ENCODE measurements at regions not wholly inside any gene's neighbourhood (a gene's known extent, or its start where the extent isn't known, plus 50 kb on each side); places are given as distances from the start of the nearest gene placed in this dataset.

- POLR2A ChIA-PET: no interaction called here
- Histone ChIP-seq H3K9ac (no peak overlapping the region), H3F3A (replicated peaks; ENCODE audit: insufficient read depth) (no peaks in the 10 kb centered on the region), H3K4me3 (ENCODE audit: low read depth in 2 of 2, low read length in 1 of 2) (no peak overlapping the region), H3K36me3 (replicated peaks in 1 of 2; ENCODE audit: control insufficient read depth in 1 of 2, insufficient read depth in 2 of 2, low read length in 1 of 2) (no peaks in the 10 kb centered on the region), H2AFZ (ENCODE audit: low read depth) (no peak overlapping the region), H3K27me3 (ENCODE audit: insufficient read depth) (no peaks in the 10 kb centered on the region), H3K4me1 (ENCODE audit: control insufficient read depth in 1 of 2, insufficient read depth in 2 of 2, low read depth in 1 of 2, low read length in 1 of 2) (peaks cover 0 to 8% of the 10 kb centered on the region in 2 experiments; a peak in 1 of 4 replicates), H3K27ac (ENCODE audit: low read depth in 2 of 2, low read length in 1 of 2) (no peak overlapping the region), H3K9me2 (no peaks in the 10 kb centered on the region), H3K4me2 (no peak overlapping the region), H3K79me2 (ENCODE audit: insufficient read depth) (no peaks in the 10 kb centered on the region), H3K9me3 (no peaks in the 10 kb centered on the region), H4K20me1 (ENCODE audit: insufficient read depth) (no peaks in the 10 kb centered on the region)
- DNase-seq: no peak
- WGBS (ENCODE audit: low lambda C conversion rate): 15% methylated on average over 6 of the region's 10 CpGs
- TF ChIP-seq RFX5 (IDR thresholded peaks at IDR 0.05; ENCODE audit: low read length) (no peak), TEAD4 (IDR thresholded peaks at IDR 0.05; ENCODE audit: borderline replicate concordance, insufficient read depth) (no peak), SMC3 (IDR thresholded peaks at IDR 0.05; ENCODE audit: low read depth, low read length) (no peak), JUND (IDR thresholded peaks at IDR 0.05) (no peak), GATA2 (CRISPR knock-in tag; IDR thresholded peaks at IDR 0.05) (no peak), FOXM1 (IDR thresholded peaks at IDR 0.05; ENCODE audit: low read depth) (no peak), TAF1 (IDR thresholded peaks at IDR 0.05; ENCODE audit: borderline replicate concordance, low read depth, low read length) (no peak), NRF1 (IDR thresholded peaks at IDR 0.05; ENCODE audit: low read depth, low read length) (no peak), NFIC (IDR thresholded peaks at IDR 0.05; ENCODE audit: borderline replicate concordance) (no peak), FOSL2 (IDR thresholded peaks at IDR 0.05; ENCODE audit: borderline replicate concordance, low read depth) (no peak)
- TF ChIP-seq, protein P1, sequence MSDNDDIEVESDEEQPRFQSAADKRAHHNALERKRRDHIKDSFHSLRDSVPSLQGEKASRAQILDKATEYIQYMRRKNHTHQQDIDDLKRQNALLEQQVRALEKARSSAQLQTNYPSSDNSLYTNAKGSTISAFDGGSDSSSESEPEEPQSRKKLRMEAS (IDR thresholded peaks at IDR 0.05; ENCODE audit: low read depth): no peak
- CTCF ChIA-PET: no interaction called here
These were observed 87.3 kb downstream of the ADRA2C start for GRCh38 chr4:3853388-3854035.

GRCh38 chr4:3854661-3855060, 88.5 kb downstream of the ADRA2C start:
- Histone ChIP-seq H4K20me1 (ENCODE audit: insufficient read depth) (no peaks in the 10 kb centered on the region), H3F3A (replicated peaks; ENCODE audit: insufficient read depth) (no peaks in the 10 kb centered on the region), H3K9me3 (no peaks in the 10 kb centered on the region), H3K4me1 (ENCODE audit: control insufficient read depth in 1 of 2, insufficient read depth in 2 of 2, low read depth in 1 of 2, low read length in 1 of 2) (peaks cover 0 to 8% of the 10 kb centered on the region in 2 experiments; a peak in 1 of 4 replicates), H3K27me3 (ENCODE audit: insufficient read depth) (no peaks in the 10 kb centered on the region), H3K27ac (ENCODE audit: low read depth in 2 of 2, low read length in 1 of 2) (no peak overlapping the region), H3K9ac (no peak overlapping the region), H2AFZ (ENCODE audit: low read depth) (no peak overlapping the region), H3K9me2 (no peaks in the 10 kb centered on the region), H3K4me2 (no peak overlapping the region), H3K4me3 (ENCODE audit: low read depth in 2 of 2, low read length in 1 of 2) (no peak overlapping the region), H3K36me3 (replicated peaks in 1 of 2; ENCODE audit: control insufficient read depth in 1 of 2, insufficient read depth in 2 of 2, low read length in 1 of 2) (no peaks in the 10 kb centered on the region), H3K79me2 (ENCODE audit: insufficient read depth) (no peaks in the 10 kb centered on the region)
- whole genome bisulfite sequencing (ENCODE audit: low lambda C conversion rate): 5% methylated on average over 7 of the region's 8 CpGs
- ChIA-PET POLR2A (no interaction called here), CTCF (interaction anchor here (1.0 kb wide), 1 partner anchor 89 kb away, joined by 3 read pairs; the partner anchor contains the start of gene ADRA2C)
- no peak for DNase-seq
- TF ChIP-seq, protein P1 (IDR thresholded peaks at IDR 0.05; ENCODE audit: low read depth): no peak
- TF ChIP-seq RXRA (IDR thresholded peaks at IDR 0.05; ENCODE audit: borderline replicate concordance, low read depth) (no peak), TAF1 (IDR thresholded peaks at IDR 0.05; ENCODE audit: borderline replicate concordance, low read depth, low read length) (no peak), GABPA (IDR thresholded peaks at IDR 0.05; ENCODE audit: low read depth) (no peak), EP300 (IDR thresholded peaks at IDR 0.05; ENCODE audit: borderline replicate concordance in 1 of 2, low read depth in 1 of 2, low read length in 1 of 2) (no peak), RCOR1 (IDR thresholded peaks at IDR 0.05; ENCODE audit: low read length) (no peak), SIN3A (IDR thresholded peaks at IDR 0.05; ENCODE audit: borderline replicate concordance, low read depth, low read length) (no peak), RFX5 (IDR thresholded peaks at IDR 0.05; ENCODE audit: low read length) (no peak), REST (IDR thresholded peaks at IDR 0.05; ENCODE audit: low read depth, low read length) (no peak), USF2 (IDR thresholded peaks at IDR 0.05; ENCODE audit: borderline replicate concordance, low read depth, low read length) (no peak), ZBTB33 (IDR thresholded peaks at IDR 0.05; ENCODE audit: borderline replicate concordance, low read depth) (no peak), SMC3 (IDR thresholded peaks at IDR 0.05; ENCODE audit: low read depth, low read length) (no peak), YY1 (IDR thresholded peaks at IDR 0.05; ENCODE audit: low read depth) (no peak), FOXM1 (IDR thresholded peaks at IDR 0.05; ENCODE audit: low read depth) (no peak), FOXJ3 (CRISPR knock-in tag; IDR thresholded peaks at IDR 0.05) (no peak)
